ENCODE measurements at regions not wholly inside any gene's neighbourhood (a gene's known extent, or its start where the extent isn't known, plus 50 kb on each side); places are given as distances from the start of the nearest gene placed in this dataset.

DNA sequence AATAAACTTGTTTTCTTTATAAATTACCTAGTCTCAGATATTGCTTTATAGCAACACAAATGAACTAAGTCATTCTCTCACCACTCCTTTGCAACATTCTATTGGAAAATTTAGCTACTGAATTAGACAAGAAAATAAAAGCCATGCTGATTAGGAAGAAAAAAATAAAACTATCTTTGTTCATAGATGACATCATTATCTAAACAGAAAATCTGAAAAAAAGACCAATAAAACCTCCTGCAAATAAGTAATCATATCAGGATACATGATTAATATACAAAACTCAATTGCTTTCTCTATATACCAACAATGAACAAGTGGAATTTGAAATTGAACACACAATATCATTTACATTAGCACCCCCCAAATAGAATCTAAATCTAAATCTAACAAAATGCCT is 455.3 kb upstream of the KIF2A start:
- no peak for DNase-seq

DNA sequence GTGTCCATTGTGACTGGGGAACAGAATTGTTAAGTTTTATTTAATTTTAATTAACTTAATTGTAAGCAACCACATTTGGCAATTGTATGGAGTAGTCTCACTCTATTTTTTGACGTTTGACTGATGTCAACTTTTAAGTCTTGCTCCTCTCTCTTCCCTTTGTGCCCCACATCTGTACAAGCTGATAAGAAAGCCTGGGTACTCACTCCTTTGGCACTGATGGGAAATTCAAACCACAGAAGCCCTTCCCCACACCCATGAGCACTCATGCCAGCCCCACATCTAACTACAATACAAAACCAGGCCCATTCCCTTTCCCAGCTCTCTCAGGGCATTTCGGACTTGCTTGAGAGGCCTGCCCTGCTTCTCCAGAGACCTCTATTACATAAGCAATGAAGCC is 451.5 kb upstream of the KIF2A start:
- DNase-seq = no peak

DNA sequence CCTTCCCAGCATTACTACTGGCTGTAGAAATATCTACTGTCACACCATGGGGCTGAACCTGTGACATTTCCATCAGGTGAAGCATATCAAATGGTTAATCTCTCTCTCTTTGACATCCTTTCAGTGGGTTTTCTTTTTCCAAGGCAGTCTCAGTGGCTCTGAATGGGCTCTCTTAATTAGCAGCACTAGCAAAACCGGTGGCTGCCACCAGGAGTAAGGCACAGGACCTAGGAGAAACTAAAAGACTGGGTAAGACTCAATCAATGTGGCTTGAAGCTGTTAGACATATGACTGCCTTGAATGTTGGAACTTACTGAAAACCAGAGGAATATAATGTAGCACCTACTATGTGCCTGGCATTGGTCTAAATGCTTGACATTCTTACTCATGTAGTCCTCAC is 445.0 kb upstream of the KIF2A start:
- no peak for DNase-seq

DNA sequence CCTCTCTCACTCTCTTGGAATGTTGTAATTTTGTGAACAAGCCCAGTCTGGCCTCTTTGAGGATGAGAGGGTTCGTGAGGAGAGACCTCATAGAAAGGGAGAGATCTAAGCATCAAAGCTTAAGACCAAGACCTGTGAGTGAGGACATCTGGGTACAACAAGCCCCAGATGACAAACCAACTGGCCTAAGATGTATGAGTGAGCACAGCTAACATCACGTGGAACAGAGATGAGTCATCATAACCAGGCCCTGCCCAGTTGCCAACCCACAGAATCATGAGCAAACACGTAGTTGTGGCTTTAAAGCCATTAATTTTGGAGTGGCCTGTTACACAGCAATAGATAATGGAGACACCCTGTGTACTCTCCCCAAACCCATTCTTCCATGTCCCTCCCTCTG is 439.1 kb upstream of the KIF2A start:
- DNase-seq = no peak

- no peak for DNase-seq
Measured at GRCh38 chr5:61869333-61869732, 436.7 kb upstream of the KIF2A start.

GRCh38 chr5:61878471-61878870 is 427.5 kb upstream of the KIF2A start:
- DNase-seq = no peak

- no peak for DNase-seq
Measured at GRCh38 chr5:61881821-61882487, 424.1 kb upstream of the KIF2A start.

- no peak for DNase-seq
Measured at GRCh38 chr5:61882901-61883500, 423.0 kb upstream of the KIF2A start.

GRCh38 chr5:61884252-61884855 is 421.7 kb upstream of the KIF2A start:
- DNase-seq = no peak

DNA sequence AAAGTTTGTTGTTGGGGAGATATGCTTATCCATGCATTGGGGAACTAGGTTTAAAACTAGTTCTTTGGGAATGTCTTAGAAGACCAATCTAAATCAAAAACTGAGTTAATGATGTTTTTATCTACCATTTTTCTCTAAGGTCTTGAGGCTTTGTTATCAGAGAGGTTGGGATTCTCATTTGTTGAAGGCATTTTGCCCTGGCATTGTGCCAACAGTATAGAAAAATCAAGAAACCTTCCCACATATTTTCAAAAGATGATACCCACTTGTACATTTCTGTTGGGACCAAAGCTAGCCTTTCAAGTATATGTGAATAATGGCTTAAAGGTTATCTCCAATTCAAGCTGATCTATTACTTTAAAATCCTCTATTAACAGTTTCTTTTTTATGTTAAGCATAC is 419.8 kb upstream of the KIF2A start:
- no peak for DNase-seq

DNA sequence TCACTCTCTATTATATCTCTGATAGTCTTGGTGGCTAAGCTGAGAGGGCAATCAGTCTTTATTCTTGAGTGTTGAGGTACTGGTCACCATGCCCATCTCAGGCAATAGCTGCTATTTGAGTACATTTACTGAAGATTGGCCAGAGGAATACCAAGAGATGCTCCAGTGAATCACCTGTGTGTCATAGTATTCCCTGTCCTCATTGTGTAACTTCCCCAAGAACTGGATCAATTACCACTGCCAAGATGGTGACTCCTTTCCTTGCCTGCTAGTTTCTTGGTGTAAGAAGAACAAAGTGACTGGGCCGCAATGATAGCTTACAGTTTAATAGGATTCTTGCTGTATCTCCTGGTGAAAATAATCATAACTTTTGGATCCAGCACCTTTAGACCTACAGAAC is 418.7 kb upstream of the KIF2A start:
- no peak for DNase-seq

DNA sequence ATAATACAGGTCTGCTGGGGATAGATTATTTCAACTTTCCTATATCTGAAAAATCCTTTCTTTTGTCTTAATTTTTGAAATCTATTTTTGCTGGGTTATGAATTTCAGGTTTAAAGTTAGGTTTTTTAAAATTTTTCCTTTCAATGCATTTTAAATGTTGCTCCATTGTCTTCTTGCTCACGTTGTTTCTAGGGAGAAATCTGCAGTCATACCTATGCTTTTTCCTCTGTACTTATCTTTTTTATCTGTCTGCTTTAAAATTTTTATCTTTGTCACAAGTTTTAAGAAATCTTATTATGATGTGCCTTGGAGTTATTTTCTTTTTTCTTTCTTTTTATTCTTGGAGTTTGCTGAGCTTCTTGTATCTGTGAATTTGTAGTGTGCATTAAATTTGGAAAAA is 412.0 kb upstream of the KIF2A start:
- no peak for DNase-seq

- no peak for DNase-seq
Measured at GRCh38 chr5:61896811-61897210, 409.2 kb upstream of the KIF2A start.

DNA sequence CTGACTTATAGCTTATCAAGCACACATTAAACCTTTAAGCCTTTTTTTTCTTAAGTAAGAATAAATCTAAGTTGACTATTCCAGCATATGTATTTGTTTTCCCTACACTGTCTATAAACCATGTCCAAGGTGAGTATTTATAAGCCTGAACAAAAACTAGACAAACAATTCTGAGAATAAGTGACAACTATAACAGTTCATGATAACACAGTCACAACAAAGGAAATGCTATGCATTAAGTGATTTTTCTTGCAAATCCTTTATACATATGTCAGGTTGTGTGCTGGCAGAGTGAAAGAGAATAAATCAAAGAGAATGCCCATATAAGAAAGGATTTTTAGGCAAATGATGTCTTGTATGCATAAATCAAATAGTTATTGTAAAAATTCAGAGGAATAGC is 408.8 kb upstream of the KIF2A start:
- DNase-seq = no peak

- no peak for DNase-seq
Measured at GRCh38 chr5:61901997-61902396, 404.0 kb upstream of the KIF2A start.

DNA sequence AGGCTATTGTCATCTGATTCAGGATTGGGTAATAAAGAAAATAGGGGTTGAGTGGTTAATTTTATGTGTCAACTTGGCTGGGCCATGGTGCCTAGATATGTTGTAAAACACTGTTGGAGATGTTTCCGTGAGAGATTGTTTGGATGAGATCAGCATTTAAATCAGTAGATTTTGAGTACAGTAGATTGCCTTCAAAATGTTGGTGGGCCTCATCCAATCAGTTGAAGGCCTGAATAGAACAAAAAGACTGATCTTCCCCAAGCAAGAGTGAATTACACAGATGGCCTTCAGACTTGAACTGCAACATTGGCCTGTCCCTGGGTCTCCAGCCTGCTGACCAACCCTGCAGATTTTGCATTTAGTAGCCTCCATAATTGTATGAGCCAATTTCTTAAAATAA is 401.3 kb upstream of the KIF2A start:
- no peak for DNase-seq

DNA sequence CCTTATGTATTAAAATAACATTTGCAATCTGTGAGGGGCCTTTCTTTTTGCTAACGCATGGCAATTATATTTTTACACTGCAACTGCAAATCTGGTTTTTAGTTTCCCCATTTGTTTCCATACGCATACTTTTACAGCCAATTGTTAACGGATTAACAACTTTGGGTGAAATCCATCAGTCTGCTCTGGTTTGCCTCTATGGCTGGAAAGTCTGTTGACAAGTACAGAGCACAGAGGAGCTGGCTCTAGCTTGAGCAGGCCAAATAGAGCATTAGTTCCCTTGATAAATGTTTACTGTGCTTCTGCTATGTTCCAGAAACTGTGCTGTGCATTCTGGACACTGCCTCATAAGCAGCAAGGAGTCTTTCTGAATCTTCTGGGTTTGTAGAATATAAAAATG is 400.4 kb upstream of the KIF2A start:
- DNase-seq = no peak

GRCh38 chr5:61906820-61907219 is 399.2 kb upstream of the KIF2A start:
- DNase-seq = no peak

DNA sequence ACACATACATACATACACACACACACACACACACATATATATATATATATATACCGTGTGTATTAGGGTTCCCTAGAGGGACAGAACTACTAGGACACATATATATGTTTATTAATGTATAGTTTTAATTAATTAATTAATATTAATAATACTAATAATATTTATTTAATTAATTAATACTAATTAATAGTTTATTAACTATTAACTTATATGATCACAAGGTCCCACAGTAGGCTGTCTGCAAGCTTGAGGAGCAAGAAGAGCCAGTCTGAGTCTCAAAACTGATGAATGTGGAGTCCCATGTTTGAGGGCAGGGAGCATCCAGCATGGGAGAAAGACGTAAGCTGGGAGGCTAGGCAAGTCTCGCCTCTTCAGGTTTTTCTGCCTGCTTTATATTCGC is 398.0 kb upstream of the KIF2A start:
- DNase-seq = no peak

- no peak for DNase-seq
Measured at GRCh38 chr5:61910771-61911170, 395.2 kb upstream of the KIF2A start.

DNA sequence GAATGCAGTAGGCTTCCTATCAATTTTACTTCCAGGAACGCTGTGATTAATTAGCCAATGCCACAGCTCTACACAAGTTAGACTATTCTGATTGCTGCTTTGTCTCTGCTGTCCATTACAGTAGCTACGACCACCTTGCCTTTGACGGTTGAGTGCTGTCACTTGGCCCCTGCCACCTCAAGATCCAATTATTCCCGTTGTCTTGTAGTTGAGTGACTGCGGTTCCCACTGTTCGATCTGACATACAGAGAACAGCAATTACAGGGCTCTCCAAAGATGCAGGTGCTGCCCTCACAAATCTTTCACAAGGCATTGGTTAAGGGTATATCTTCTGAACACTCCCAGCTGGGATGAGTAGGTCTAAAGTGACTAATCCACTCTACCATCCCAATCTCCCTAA is 393.4 kb upstream of the KIF2A start:
- no peak for DNase-seq

DNA sequence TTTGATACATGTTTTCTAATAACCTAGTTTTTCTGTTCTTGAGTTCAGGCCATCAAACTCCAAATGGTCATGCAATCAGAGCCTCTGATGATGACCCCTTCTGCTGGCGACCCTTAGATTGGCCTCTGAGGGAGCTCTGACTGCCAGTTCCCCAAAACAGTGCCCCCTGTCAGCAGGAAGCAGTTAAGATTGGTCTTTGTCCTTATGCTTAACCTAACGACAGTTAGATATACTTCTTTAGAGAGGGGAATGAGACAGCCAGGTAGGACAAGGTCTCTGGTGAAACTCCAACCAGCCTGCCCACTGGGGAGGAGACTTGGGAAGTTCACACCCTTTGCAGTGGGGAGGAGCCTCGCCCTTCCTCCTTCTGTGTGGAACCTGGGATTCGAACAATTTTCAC is 390.4 kb upstream of the KIF2A start:
- DNase-seq = no peak

DNA sequence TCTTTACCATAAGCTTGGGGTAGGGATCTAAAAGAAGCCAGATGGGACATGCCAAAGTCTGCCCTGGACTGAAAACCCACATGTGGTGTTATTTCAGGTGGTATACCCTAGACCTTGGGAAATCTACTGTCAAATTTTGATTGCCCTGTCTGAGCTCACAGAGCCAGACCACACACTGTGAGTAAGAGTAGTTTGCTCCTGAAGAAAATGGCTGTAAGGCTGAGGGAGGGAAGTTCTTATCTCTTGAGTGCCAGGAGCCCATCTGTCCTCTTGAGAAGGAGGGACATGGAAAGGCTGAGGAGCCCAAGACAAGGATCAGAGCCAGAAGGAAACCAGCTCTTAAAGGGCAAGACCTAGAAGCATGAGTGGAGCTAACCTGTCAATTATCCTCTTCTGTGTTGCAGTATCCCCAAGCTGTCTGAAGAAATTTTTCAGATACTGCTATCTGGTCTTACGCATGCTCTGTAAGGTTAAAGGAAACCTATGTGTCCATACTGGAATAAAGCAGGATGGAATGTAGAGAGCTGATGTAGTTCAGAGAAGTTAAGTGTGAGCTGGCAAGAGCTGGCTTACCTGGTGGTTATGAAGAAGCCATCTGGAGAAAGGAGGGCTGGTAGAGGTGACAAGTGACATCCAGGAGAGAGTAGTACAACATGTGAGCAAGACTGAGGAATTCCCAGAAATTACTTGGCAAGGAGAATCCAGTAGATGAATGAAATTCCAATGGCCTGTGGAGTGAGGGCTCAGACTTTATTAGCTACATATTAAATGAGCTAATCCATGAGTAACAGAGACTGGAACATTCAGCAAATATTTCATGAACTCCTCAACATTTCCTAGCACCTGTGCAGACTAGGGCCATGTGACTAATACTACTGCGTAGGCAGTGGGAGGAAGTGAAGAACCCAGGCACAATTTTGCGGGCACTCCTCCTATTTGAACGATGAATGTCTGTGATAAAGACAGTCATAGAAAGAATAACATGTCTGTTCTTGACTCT is 389.1 kb upstream of the KIF2A start:
- no peak for DNase-seq

GRCh38 chr5:61918611-61919010 is 387.4 kb upstream of the KIF2A start:
- no peak for DNase-seq
